ENCODE measurements at regions not wholly inside any gene's neighbourhood (a gene's known extent, or its start where the extent isn't known, plus 50 kb on each side); places are given as distances from the start of the nearest gene placed in this dataset.

GRCh38 chr18:44039216-44039615 lies 641.5 kb upstream of the SETBP1 start:
- no peaks in the 10 kb centered on the region for H3K4me1 ChIP-seq (ENCODE audit: control insufficient read depth in 3 of 3, insufficient read depth in 3 of 3, low read length in 3 of 3)
- H3K4me3 ChIP-seq (ENCODE audit: low read length in 3 of 3) = no peak overlapping the region
- no peaks in the 10 kb centered on the region for H3K36me3 ChIP-seq (ENCODE audit: control insufficient read depth in 3 of 3, insufficient read depth in 3 of 3, low read length in 3 of 3)
- no peak overlapping the region for H3K9ac ChIP-seq (ENCODE audit: low read depth in 1 of 3, low read length in 3 of 3)
- H3K27me3 ChIP-seq (ENCODE audit: control insufficient read depth in 3 of 3, insufficient read depth in 3 of 3, low read length in 3 of 3) = no peaks in the 10 kb centered on the region
- H3K27ac ChIP-seq (ENCODE audit: low read depth, low read length) = no peak overlapping the region
- no peaks in the 10 kb centered on the region for H3K9me3 ChIP-seq (ENCODE audit: control insufficient read depth in 3 of 3, low read length in 3 of 3)

- Histone ChIP-seq H3K27me3 (ENCODE audit: control insufficient read depth in 3 of 3, insufficient read depth in 3 of 3, low read length in 3 of 3) (no peaks in the 10 kb centered on the region), H3K4me3 (ENCODE audit: low read length in 3 of 3) (no peak overlapping the region), H3K9me3 (ENCODE audit: control insufficient read depth in 3 of 3, low read length in 3 of 3) (no peaks in the 10 kb centered on the region), H3K27ac (ENCODE audit: low read depth, low read length) (no peak overlapping the region), H3K4me1 (ENCODE audit: control insufficient read depth in 3 of 3, insufficient read depth in 3 of 3, low read length in 3 of 3) (no peaks in the 10 kb centered on the region), H3K36me3 (ENCODE audit: control insufficient read depth in 3 of 3, insufficient read depth in 3 of 3, low read length in 3 of 3) (no peaks in the 10 kb centered on the region), H3K9ac (ENCODE audit: low read depth in 1 of 3, low read length in 3 of 3) (no peak overlapping the region)
Measured at GRCh38 chr18:44039826-44040225, 640.9 kb upstream of the SETBP1 start.

GRCh38 chr18:44041553-44041952 lies 639.1 kb upstream of the SETBP1 start:
- no peaks in the 10 kb centered on the region for H3K36me3 ChIP-seq (ENCODE audit: control insufficient read depth in 3 of 3, insufficient read depth in 3 of 3, low read length in 3 of 3)
- no peaks in the 10 kb centered on the region for H3K9me3 ChIP-seq (ENCODE audit: control insufficient read depth in 3 of 3, low read length in 3 of 3)
- H3K4me3 ChIP-seq (ENCODE audit: low read length in 3 of 3) = no peak overlapping the region
- H3K27me3 ChIP-seq (ENCODE audit: control insufficient read depth in 3 of 3, insufficient read depth in 3 of 3, low read length in 3 of 3) = no peaks in the 10 kb centered on the region
- H3K27ac ChIP-seq (ENCODE audit: low read depth, low read length) = no peak overlapping the region
- no peaks in the 10 kb centered on the region for H3K4me1 ChIP-seq (ENCODE audit: control insufficient read depth in 3 of 3, insufficient read depth in 3 of 3, low read length in 3 of 3)
- H3K9ac ChIP-seq (ENCODE audit: low read depth in 1 of 3, low read length in 3 of 3) = no peak overlapping the region

- H3K4me1 ChIP-seq (ENCODE audit: control insufficient read depth in 3 of 3, insufficient read depth in 3 of 3, low read length in 3 of 3) = no peaks in the 10 kb centered on the region
- no peak overlapping the region for H3K4me3 ChIP-seq (ENCODE audit: low read length in 3 of 3)
- no peaks in the 10 kb centered on the region for H3K36me3 ChIP-seq (ENCODE audit: control insufficient read depth in 3 of 3, insufficient read depth in 3 of 3, low read length in 3 of 3)
- no peak overlapping the region for H3K27ac ChIP-seq (ENCODE audit: low read depth, low read length)
- H3K9me3 ChIP-seq (ENCODE audit: control insufficient read depth in 3 of 3, low read length in 3 of 3) = no peaks in the 10 kb centered on the region
- H3K9ac ChIP-seq (ENCODE audit: low read depth in 1 of 3, low read length in 3 of 3) = no peak overlapping the region
- H3K27me3 ChIP-seq (ENCODE audit: control insufficient read depth in 3 of 3, insufficient read depth in 3 of 3, low read length in 3 of 3) = no peaks in the 10 kb centered on the region
Measured at GRCh38 chr18:44041961-44042360, 638.7 kb upstream of the SETBP1 start.

- no peaks in the 10 kb centered on the region for H3K27me3 ChIP-seq (ENCODE audit: control insufficient read depth in 3 of 3, insufficient read depth in 3 of 3, low read length in 3 of 3)
- no peaks in the 10 kb centered on the region for H3K36me3 ChIP-seq (ENCODE audit: control insufficient read depth in 3 of 3, insufficient read depth in 3 of 3, low read length in 3 of 3)
- H3K4me1 ChIP-seq (ENCODE audit: control insufficient read depth in 3 of 3, insufficient read depth in 3 of 3, low read length in 3 of 3) = peaks cover 0 to 4% (median 4%) of the 10 kb centered on the region in 3 donors
- H3K9me3 ChIP-seq (ENCODE audit: control insufficient read depth in 3 of 3, low read length in 3 of 3) = no peaks in the 10 kb centered on the region
- H3K4me3 ChIP-seq (ENCODE audit: low read length in 3 of 3) = no peak overlapping the region
- H3K27ac ChIP-seq (ENCODE audit: low read depth, low read length) = no peak overlapping the region
- H3K9ac ChIP-seq (ENCODE audit: low read depth in 1 of 3, low read length in 3 of 3) = no peak overlapping the region
Measured at GRCh38 chr18:44046376-44046975, 634.2 kb upstream of the SETBP1 start.

- H3K9me3 ChIP-seq (ENCODE audit: control insufficient read depth in 3 of 3, low read length in 3 of 3) = no peaks in the 10 kb centered on the region
- no peak overlapping the region for H3K4me3 ChIP-seq (ENCODE audit: low read length in 3 of 3)
- no peak overlapping the region for H3K9ac ChIP-seq (ENCODE audit: low read depth in 1 of 3, low read length in 3 of 3)
- no peaks in the 10 kb centered on the region for H3K36me3 ChIP-seq (ENCODE audit: control insufficient read depth in 3 of 3, insufficient read depth in 3 of 3, low read length in 3 of 3)
- H3K27ac ChIP-seq (ENCODE audit: low read depth, low read length) = no peak overlapping the region
- peaks cover 0 to 4% (median 4%) of the 10 kb centered on the region in 3 donors for H3K4me1 ChIP-seq (ENCODE audit: control insufficient read depth in 3 of 3, insufficient read depth in 3 of 3, low read length in 3 of 3)
- no peaks in the 10 kb centered on the region for H3K27me3 ChIP-seq (ENCODE audit: control insufficient read depth in 3 of 3, insufficient read depth in 3 of 3, low read length in 3 of 3)
Measured at GRCh38 chr18:44047585-44047984, 633.1 kb upstream of the SETBP1 start.

GRCh38 chr18:44048435-44048834 lies 632.3 kb upstream of the SETBP1 start:
- no peak overlapping the region for H3K9ac ChIP-seq (ENCODE audit: low read depth in 1 of 3, low read length in 3 of 3)
- H3K4me3 ChIP-seq (ENCODE audit: low read length in 3 of 3) = no peak overlapping the region
- H3K36me3 ChIP-seq (ENCODE audit: control insufficient read depth in 3 of 3, insufficient read depth in 3 of 3, low read length in 3 of 3) = no peaks in the 10 kb centered on the region
- H3K9me3 ChIP-seq (ENCODE audit: control insufficient read depth in 3 of 3, low read length in 3 of 3) = no peaks in the 10 kb centered on the region
- H3K27me3 ChIP-seq (ENCODE audit: control insufficient read depth in 3 of 3, insufficient read depth in 3 of 3, low read length in 3 of 3) = no peaks in the 10 kb centered on the region
- peaks cover 0 to 4% (median 4%) of the 10 kb centered on the region in 3 donors for H3K4me1 ChIP-seq (ENCODE audit: control insufficient read depth in 3 of 3, insufficient read depth in 3 of 3, low read length in 3 of 3)
- H3K27ac ChIP-seq (ENCODE audit: low read depth, low read length) = no peak overlapping the region

- Histone ChIP-seq H3K4me1 (ENCODE audit: control insufficient read depth in 3 of 3, insufficient read depth in 3 of 3, low read length in 3 of 3) (peaks cover 0 to 4% (median 4%) of the 10 kb centered on the region in 3 donors), H3K4me3 (ENCODE audit: low read length in 3 of 3) (no peak overlapping the region), H3K9ac (ENCODE audit: low read depth in 1 of 3, low read length in 3 of 3) (no peak overlapping the region), H3K36me3 (ENCODE audit: control insufficient read depth in 3 of 3, insufficient read depth in 3 of 3, low read length in 3 of 3) (no peaks in the 10 kb centered on the region), H3K9me3 (ENCODE audit: control insufficient read depth in 3 of 3, low read length in 3 of 3) (no peaks in the 10 kb centered on the region), H3K27ac (ENCODE audit: low read depth, low read length) (no peak overlapping the region), H3K27me3 (ENCODE audit: control insufficient read depth in 3 of 3, insufficient read depth in 3 of 3, low read length in 3 of 3) (no peaks in the 10 kb centered on the region)
Measured at GRCh38 chr18:44048846-44049245, 631.8 kb upstream of the SETBP1 start.

- Histone ChIP-seq H3K27me3 (ENCODE audit: control insufficient read depth in 3 of 3, insufficient read depth in 3 of 3, low read length in 3 of 3) (no peaks in the 10 kb centered on the region), H3K4me1 (ENCODE audit: control insufficient read depth in 3 of 3, insufficient read depth in 3 of 3, low read length in 3 of 3) (peaks cover 4 to 12% (median 4%) of the 10 kb centered on the region in 3 donors), H3K4me3 (ENCODE audit: low read length in 3 of 3) (no peak overlapping the region), H3K27ac (ENCODE audit: low read depth, low read length) (no peak overlapping the region), H3K9ac (ENCODE audit: low read depth in 1 of 3, low read length in 3 of 3) (no peak overlapping the region), H3K36me3 (ENCODE audit: control insufficient read depth in 3 of 3, insufficient read depth in 3 of 3, low read length in 3 of 3) (no peaks in the 10 kb centered on the region), H3K9me3 (ENCODE audit: control insufficient read depth in 3 of 3, low read length in 3 of 3) (no peaks in the 10 kb centered on the region)
Measured at GRCh38 chr18:44051026-44051425, 629.7 kb upstream of the SETBP1 start.

- H3K4me1 ChIP-seq (ENCODE audit: control insufficient read depth in 3 of 3, insufficient read depth in 3 of 3, low read length in 3 of 3) = peaks cover 4 to 12% (median 4%) of the 10 kb centered on the region in 3 donors
- no peak overlapping the region for H3K27ac ChIP-seq (ENCODE audit: low read depth, low read length)
- no peak overlapping the region for H3K4me3 ChIP-seq (ENCODE audit: low read length in 3 of 3)
- no peaks in the 10 kb centered on the region for H3K36me3 ChIP-seq (ENCODE audit: control insufficient read depth in 3 of 3, insufficient read depth in 3 of 3, low read length in 3 of 3)
- H3K9me3 ChIP-seq (ENCODE audit: control insufficient read depth in 3 of 3, low read length in 3 of 3) = no peaks in the 10 kb centered on the region
- H3K9ac ChIP-seq (ENCODE audit: low read depth in 1 of 3, low read length in 3 of 3) = no peak overlapping the region
- H3K27me3 ChIP-seq (ENCODE audit: control insufficient read depth in 3 of 3, insufficient read depth in 3 of 3, low read length in 3 of 3) = no peaks in the 10 kb centered on the region
Measured at GRCh38 chr18:44054514-44054913, 626.2 kb upstream of the SETBP1 start.

All from skeletal muscle tissue (tissue), 3 donors.